ENCODE measurements at regions not wholly inside any gene's neighbourhood (a gene's known extent, or its start where the extent isn't known, plus 50 kb on each side); places are given as distances from the start of the nearest gene placed in this dataset.

- no peak for TF ChIP-seq CTCF (IDR thresholded peaks at IDR 0.05)
- no peak for TF ChIP-seq POLR2A (IDR thresholded peaks at IDR 0.05)
Measured at GRCh38 chr5:110359221-110359620, 367.2 kb downstream of the TMEM232 start.

All from testis (tissue), 2 donors.